ENCODE measurements at regions not wholly inside any gene's neighbourhood (a gene's known extent, or its start where the extent isn't known, plus 50 kb on each side); places are given as distances from the start of the nearest gene placed in this dataset.

GRCh38 chr7:33790746-33791145 lies 114.6 kb upstream of the BMPER start:
- Mint-ChIP-seq H3K4me1 (ENCODE audit: low read depth) (no peaks in the 10 kb centered on the region), H3K36me3 (ENCODE audit: insufficient read depth) (peaks cover 4% of the 10 kb centered on the region), H3K4me3 (ENCODE audit: low read depth) (no peak overlapping the region), H3K27ac (no peak overlapping the region), H3K9me3 (ENCODE audit: low read depth) (no peaks in the 10 kb centered on the region), H3K27me3 (peaks cover 44% of the 10 kb centered on the region)
- TF ChIP-seq CTCF (IDR thresholded peaks at IDR 0.05; ENCODE audit: unreplicated experiment): no peak
- no peak for DNase-seq (ENCODE audit: low spot score, unreplicated experiment)

GRCh38 chr7:33792041-33792440 lies 113.3 kb upstream of the BMPER start:
- TF ChIP-seq CTCF (IDR thresholded peaks at IDR 0.05; ENCODE audit: unreplicated experiment): no peak
- no peak for DNase-seq (ENCODE audit: low spot score, unreplicated experiment)
- H3K36me3 Mint-ChIP-seq (ENCODE audit: insufficient read depth): no peaks in the 10 kb centered on the region
- peaks cover 35% of the 10 kb centered on the region for H3K27me3 Mint-ChIP-seq
- peaks cover 1% of the 10 kb centered on the region for H3K9me3 Mint-ChIP-seq (ENCODE audit: low read depth)
- H3K27ac Mint-ChIP-seq: no peak overlapping the region
- no peak overlapping the region for H3K4me3 Mint-ChIP-seq (ENCODE audit: low read depth)
- H3K4me1 Mint-ChIP-seq (ENCODE audit: low read depth): no peaks in the 10 kb centered on the region

GRCh38 chr7:33792547-33793105 lies 112.7 kb upstream of the BMPER start:
- no peak for TF ChIP-seq CTCF (IDR thresholded peaks at IDR 0.05; ENCODE audit: unreplicated experiment)
- H3K27ac Mint-ChIP-seq: no peak overlapping the region
- no peak overlapping the region for H3K4me3 Mint-ChIP-seq (ENCODE audit: low read depth)
- no peak for DNase-seq (ENCODE audit: low spot score, unreplicated experiment)
- H3K36me3 Mint-ChIP-seq (ENCODE audit: insufficient read depth): no peaks in the 10 kb centered on the region
- peaks cover 4% of the 10 kb centered on the region for H3K9me3 Mint-ChIP-seq (ENCODE audit: low read depth)
- peaks cover 35% of the 10 kb centered on the region for H3K27me3 Mint-ChIP-seq
- H3K4me1 Mint-ChIP-seq (ENCODE audit: low read depth): no peaks in the 10 kb centered on the region

GRCh38 chr7:33793616-33794015 lies 111.7 kb upstream of the BMPER start:
- no peak for TF ChIP-seq CTCF (IDR thresholded peaks at IDR 0.05; ENCODE audit: unreplicated experiment)
- no peak for DNase-seq (ENCODE audit: low spot score, unreplicated experiment)
- no peaks in the 10 kb centered on the region for H3K4me1 Mint-ChIP-seq (ENCODE audit: low read depth)
- H3K4me3 Mint-ChIP-seq (ENCODE audit: low read depth): no peak overlapping the region
- no peak overlapping the region for H3K27ac Mint-ChIP-seq
- no peaks in the 10 kb centered on the region for H3K36me3 Mint-ChIP-seq (ENCODE audit: insufficient read depth)
- H3K9me3 Mint-ChIP-seq (ENCODE audit: low read depth): peaks cover 4% of the 10 kb centered on the region
- peaks cover 35% of the 10 kb centered on the region for H3K27me3 Mint-ChIP-seq

GRCh38 chr7:33794419-33794818 lies 110.9 kb upstream of the BMPER start:
- Mint-ChIP-seq H3K4me1 (ENCODE audit: low read depth) (no peaks in the 10 kb centered on the region), H3K27ac (no peak overlapping the region), H3K36me3 (ENCODE audit: insufficient read depth) (no peaks in the 10 kb centered on the region), H3K4me3 (ENCODE audit: low read depth) (no peak overlapping the region), H3K9me3 (ENCODE audit: low read depth) (peaks cover 4% of the 10 kb centered on the region), H3K27me3 (peaks cover 41% of the 10 kb centered on the region)
- DNase-seq (ENCODE audit: low spot score, unreplicated experiment): no peak
- TF ChIP-seq CTCF (IDR thresholded peaks at IDR 0.05; ENCODE audit: unreplicated experiment): no peak

All from progenitor cell of endocrine pancreas (in vitro differentiated cells).